ENCODE measurements at regions not wholly inside any gene's neighbourhood (a gene's known extent, or its start where the extent isn't known, plus 50 kb on each side); places are given as distances from the start of the nearest gene placed in this dataset.
A peak's percentile ranks its signal among the peaks of the same experiment; 100 is the strongest.

GRCh38 chr2:10186868-10187535, 64.5 kb downstream of the RRM2 start:
- Histone ChIP-seq H3K27ac (ENCODE audit: extremely low read depth, low read depth, low read length) (no peak overlapping the region), H3K4me3 (no peak overlapping the region), H3K4me2 (ENCODE audit: insufficient read depth, low read length) (no peak overlapping the region), H3K9ac (ENCODE audit: insufficient read depth in 1 of 2, low read depth in 2 of 2, low read length in 2 of 2) (peak overlapping the region in 1 of 2 experiments; percentile 55; a peak in 2 of 4 replicates), H4K20me1 (replicated peaks; ENCODE audit: control insufficient read depth, insufficient read depth, low read length) (no peaks in the 10 kb centered on the region), H3K9me1 (ENCODE audit: control insufficient read depth, insufficient read depth, low read length) (no peaks in the 10 kb centered on the region), H2AFZ (ENCODE audit: low read depth, low read length) (no peak overlapping the region), H3K9me3 (replicated peaks; ENCODE audit: control insufficient read depth, insufficient read depth, low read depth, low read length) (no peaks in the 10 kb centered on the region), H3K27me3 (ENCODE audit: control insufficient read depth in 2 of 2, insufficient read depth in 2 of 2, low read length in 2 of 2) (no peaks in the 10 kb centered on the region), H3K36me3 (ENCODE audit: control insufficient read depth, insufficient read depth, low read length) (peaks cover 2% of the 10 kb centered on the region; the same call in 1 of the 3 replicates), H3K79me2 (ENCODE audit: control insufficient read depth, insufficient read depth, low read length) (no peaks in the 10 kb centered on the region), H3K4me1 (replicated peaks in 1 of 2; ENCODE audit: control insufficient read depth in 2 of 2, insufficient read depth in 2 of 2, low read length in 2 of 2) (peaks cover 0 to 11% of the 10 kb centered on the region in 2 experiments; a peak in 2 of 5 replicates)
- ChIA-PET CTCF (ENCODE audit: low intra/inter-chr PET ratio) (no interaction called here), POLR2A (no interaction called here)
- TF ChIP-seq RBM17 (IDR thresholded peaks at IDR 0.05; ENCODE audit: borderline replicate concordance, low read depth, low read length): no peak
- no peak for TF ChIP-seq CHD1 (IDR thresholded peaks at IDR 0.05; ENCODE audit: low read length)
- TF ChIP-seq DMBX1 (CRISPR knock-in tag; IDR thresholded peaks at IDR 0.05; ENCODE audit: borderline replicate concordance): no peak
- no peak for TF ChIP-seq NONO (IDR thresholded peaks at IDR 0.05; ENCODE audit: low read depth in 2 of 2, low read length in 1 of 2)
- TF ChIP-seq ZNF347 (CRISPR knock-in tag; IDR thresholded peaks at IDR 0.05; ENCODE audit: low read depth): no peak
- no peak for TF ChIP-seq PKNOX1 (IDR thresholded peaks at IDR 0.05)
- TF ChIP-seq KDM5B (IDR thresholded peaks at IDR 0.05; ENCODE audit: insufficient replicate concordance, low read depth, low read length): no peak
- no peak for TF ChIP-seq NUFIP1 (IDR thresholded peaks at IDR 0.05; ENCODE audit: partially characterized antibody)
- TF ChIP-seq MTA1 (IDR thresholded peaks at IDR 0.05; ENCODE audit: borderline replicate concordance): no peak
- TF ChIP-seq MLX (CRISPR knock-in tag; conservative IDR thresholded peaks at IDR 0.05): no peak
- no peak for TF ChIP-seq GATAD2A (IDR thresholded peaks at IDR 0.05)
- peak; percentile 69 for TF ChIP-seq RFX1 (IDR thresholded peaks at IDR 0.05)
- TF ChIP-seq STAT6 (CRISPR knock-in tag; IDR thresholded peaks at IDR 0.05): no peak
- no peak for TF ChIP-seq PML (IDR thresholded peaks at IDR 0.05; ENCODE audit: low read length)
- 0 out of 2 replicates have a peak, but pooled peaks have one; percentile 3 for TF ChIP-seq POLR2G (IDR thresholded peaks at IDR 0.05; ENCODE audit: low read depth, low read length)
- TF ChIP-seq ZNF23 (CRISPR knock-in tag; IDR thresholded peaks at IDR 0.05): no peak
- no peak for TF ChIP-seq FOXA3 (CRISPR knock-in tag; conservative IDR thresholded peaks at IDR 0.05 in 1 of 2, IDR thresholded peaks at IDR 0.05 in 1 of 2)
- in situ Hi-C loops (cut with MboI) (no loop called here), intact Hi-C loops (cut with micrococcal nuclease) (no loop called here)
- DNase-seq (ENCODE audit: extremely low read depth in 1 of 4, low spot score in 3 of 4) (no peak), FAIRE-seq (no peak), ATAC-seq (no peak)
- WGBS (ENCODE audit: insufficient coverage, low coverage, missing lambda C conversion rate): 91% methylated on average over 23 of the region's 24 CpGs
- BruUV-seq (replicated peaks): no TSS peak

Measured in K562 (cell line).